Osteoblast (primary cell): ENCODE measurements at regions not wholly inside any gene's neighbourhood (a gene's known extent, or its start where the extent isn't known, plus 50 kb on each side); places are given as distances from the start of the nearest gene placed in this dataset.

ENCODE experiments used
- DNase-seq: peaks from one replicate; pipeline ENCODE4 v3.0.0; 2011; ENCODE audit warnings: low spot score, mixed read lengths; ENCODE audit not compliant: insufficient read length; ENCODE audit errors: missing footprints
- H2AFZ ChIP-seq: 2 replicates; pipeline ENCODE4 v1.6.0; 2011; ENCODE audit warnings: mild to moderate bottlenecking, low read length
- H3K27ac ChIP-seq: 2 replicates; pipeline ENCODE4 v1.5.1; 2011; ENCODE audit warnings: mild to moderate bottlenecking, low read depth, low read length, moderate library complexity
- H3K27me3 ChIP-seq: 2 replicates; pipeline ENCODE4 v1.6.0; 2012; ENCODE audit warnings: mild to moderate bottlenecking, control low read depth, inconsistent platforms, low read length, moderate library complexity; ENCODE audit not compliant: insufficient read depth
- H3K36me3 ChIP-seq: 2 replicates; pipeline ENCODE4 v1.5.1; 2011; ENCODE audit warnings: mild to moderate bottlenecking, low read length, control low read depth, moderate library complexity; ENCODE audit not compliant: insufficient read depth
- H3K4me1 ChIP-seq: 2 replicates; pipeline ENCODE4 v1.5.1; 2011; ENCODE audit warnings: mild to moderate bottlenecking, low read length, control low read depth, moderate library complexity; ENCODE audit not compliant: insufficient read depth
- H3K4me2 ChIP-seq: 2 replicates; pipeline ENCODE4 v1.6.0; 2011; ENCODE audit warnings: mild to moderate bottlenecking, low read length; ENCODE audit not compliant: insufficient read depth
- H3K4me3 ChIP-seq: fragments of 200-600 bp; sonication (generic); 3 replicates; pipeline ENCODE4 v1.5.1; 2012; ENCODE audit warnings: mild to moderate bottlenecking, low read length, inconsistent platforms; ENCODE audit not compliant: insufficient read depth
- H3K79me2 ChIP-seq: 2 replicates; pipeline ENCODE4 v1.6.0; 2012; ENCODE audit warnings: mild to moderate bottlenecking, low read length, control low read depth, inconsistent platforms; ENCODE audit not compliant: insufficient read depth
- H3K9me3 ChIP-seq: 2 replicates; pipeline ENCODE4 v1.5.1; 2011; ENCODE audit warnings: low read depth, low read length, control low read depth
- H4K20me1 ChIP-seq: 2 replicates; pipeline ENCODE4 v1.6.0; 2012; ENCODE audit warnings: mild to moderate bottlenecking, low read length, control low read depth; ENCODE audit not compliant: insufficient read depth
- TF ChIP-seq, protein P1 (sequence below): IDR thresholded peaks from 2 replicates; pipeline ENCODE4 v1.5.1; 2011; ENCODE audit warnings: mild to moderate bottlenecking, low read depth, low read length, moderate library complexity; ENCODE audit errors: extremely low read depth

DNA sequence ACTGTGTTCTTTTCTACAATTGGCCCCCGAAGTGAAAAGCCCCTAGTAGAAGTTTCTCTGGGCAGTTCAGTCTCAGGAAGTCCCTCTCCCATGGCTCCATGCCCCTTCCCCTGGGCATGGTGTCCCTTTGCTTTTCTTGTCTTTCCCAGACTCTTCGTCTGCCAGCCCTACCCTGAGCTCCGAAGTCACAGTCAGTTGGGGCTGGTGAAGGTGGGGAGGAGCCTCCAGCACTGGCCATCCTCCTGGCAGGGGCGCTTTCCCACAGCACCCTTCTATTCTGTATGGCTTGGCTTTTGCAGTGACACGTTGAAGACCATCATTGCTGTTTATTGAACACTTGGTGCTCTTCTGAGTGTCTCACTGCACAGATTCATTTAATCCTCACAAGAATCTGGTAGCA is 195.1 kb upstream of the CADM1 start:
- Histone ChIP-seq H3K4me3 (no peak overlapping the region), H3K27me3 (no peaks in the 10 kb centered on the region), H3K4me2 (no peak overlapping the region), H3K79me2 (no peaks in the 10 kb centered on the region), H3K27ac (no peak overlapping the region), H3K36me3 (no peaks in the 10 kb centered on the region), H3K4me1 (no peaks in the 10 kb centered on the region), H3K9me3 (no peaks in the 10 kb centered on the region), H4K20me1 (no peaks in the 10 kb centered on the region), H2AFZ (no peak overlapping the region)
- TF ChIP-seq, protein P1, sequence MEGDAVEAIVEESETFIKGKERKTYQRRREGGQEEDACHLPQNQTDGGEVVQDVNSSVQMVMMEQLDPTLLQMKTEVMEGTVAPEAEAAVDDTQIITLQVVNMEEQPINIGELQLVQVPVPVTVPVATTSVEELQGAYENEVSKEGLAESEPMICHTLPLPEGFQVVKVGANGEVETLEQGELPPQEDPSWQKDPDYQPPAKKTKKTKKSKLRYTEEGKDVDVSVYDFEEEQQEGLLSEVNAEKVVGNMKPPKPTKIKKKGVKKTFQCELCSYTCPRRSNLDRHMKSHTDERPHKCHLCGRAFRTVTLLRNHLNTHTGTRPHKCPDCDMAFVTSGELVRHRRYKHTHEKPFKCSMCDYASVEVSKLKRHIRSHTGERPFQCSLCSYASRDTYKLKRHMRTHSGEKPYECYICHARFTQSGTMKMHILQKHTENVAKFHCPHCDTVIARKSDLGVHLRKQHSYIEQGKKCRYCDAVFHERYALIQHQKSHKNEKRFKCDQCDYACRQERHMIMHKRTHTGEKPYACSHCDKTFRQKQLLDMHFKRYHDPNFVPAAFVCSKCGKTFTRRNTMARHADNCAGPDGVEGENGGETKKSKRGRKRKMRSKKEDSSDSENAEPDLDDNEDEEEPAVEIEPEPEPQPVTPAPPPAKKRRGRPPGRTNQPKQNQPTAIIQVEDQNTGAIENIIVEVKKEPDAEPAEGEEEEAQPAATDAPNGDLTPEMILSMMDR: no peak
- DNase-seq: no peak

DNA sequence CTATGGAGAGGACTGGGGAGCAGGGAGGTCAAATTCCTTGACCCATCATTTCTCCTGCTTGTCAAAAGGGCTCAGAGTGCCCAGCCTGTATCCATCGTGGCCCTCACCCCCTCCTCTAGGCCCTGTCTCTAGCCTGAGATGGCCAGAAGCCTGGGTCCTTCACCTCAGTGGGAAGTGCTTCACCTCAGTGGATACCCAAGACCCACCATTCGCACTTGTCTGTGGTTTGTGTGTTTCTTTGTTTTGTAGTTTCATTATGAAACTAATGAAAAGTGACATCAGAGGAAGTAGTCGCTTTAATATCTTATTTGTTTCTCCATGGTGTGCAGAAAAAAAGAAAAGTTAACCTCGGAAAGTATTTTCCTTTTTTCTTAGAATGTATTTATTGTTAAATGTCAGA is 194.0 kb upstream of the CADM1 start:
- Histone ChIP-seq H3K4me2 (no peak overlapping the region), H2AFZ (no peak overlapping the region), H3K27ac (no peak overlapping the region), H3K4me3 (no peak overlapping the region), H3K36me3 (no peaks in the 10 kb centered on the region), H3K79me2 (no peaks in the 10 kb centered on the region), H3K27me3 (no peaks in the 10 kb centered on the region), H3K9me3 (no peaks in the 10 kb centered on the region), H3K4me1 (no peaks in the 10 kb centered on the region), H4K20me1 (no peaks in the 10 kb centered on the region)
- no peak for DNase-seq
- TF ChIP-seq, protein P1: no peak

DNA sequence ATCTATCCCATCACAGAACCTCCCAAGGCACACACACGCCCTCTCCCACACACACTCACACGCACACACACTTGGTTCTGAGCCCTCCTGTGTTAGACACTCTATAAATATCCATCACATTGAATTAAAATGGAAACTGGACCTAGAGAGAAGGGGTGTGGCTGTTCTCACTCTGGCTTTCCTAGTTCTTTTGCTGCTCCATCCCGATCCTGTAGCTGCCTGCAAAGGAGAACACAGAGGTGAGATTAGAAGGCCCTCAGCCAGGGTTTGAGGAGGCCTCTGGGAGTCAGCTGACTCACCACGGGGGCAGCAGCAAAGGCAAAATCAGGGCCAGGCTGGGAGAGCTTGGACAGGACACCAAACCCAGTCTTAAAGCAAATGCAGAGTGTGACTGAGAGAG is 192.3 kb upstream of the CADM1 start:
- H4K20me1 ChIP-seq: no peaks in the 10 kb centered on the region
- H3K79me2 ChIP-seq: no peaks in the 10 kb centered on the region
- H3K4me3 ChIP-seq: no peak overlapping the region
- no peak for DNase-seq
- H3K27ac ChIP-seq: no peak overlapping the region
- TF ChIP-seq, protein P1: no peak
- no peaks in the 10 kb centered on the region for H3K27me3 ChIP-seq
- no peaks in the 10 kb centered on the region for H3K9me3 ChIP-seq
- no peaks in the 10 kb centered on the region for H3K4me1 ChIP-seq
- no peak overlapping the region for H3K4me2 ChIP-seq
- no peaks in the 10 kb centered on the region for H3K36me3 ChIP-seq
- no peak overlapping the region for H2AFZ ChIP-seq

DNA sequence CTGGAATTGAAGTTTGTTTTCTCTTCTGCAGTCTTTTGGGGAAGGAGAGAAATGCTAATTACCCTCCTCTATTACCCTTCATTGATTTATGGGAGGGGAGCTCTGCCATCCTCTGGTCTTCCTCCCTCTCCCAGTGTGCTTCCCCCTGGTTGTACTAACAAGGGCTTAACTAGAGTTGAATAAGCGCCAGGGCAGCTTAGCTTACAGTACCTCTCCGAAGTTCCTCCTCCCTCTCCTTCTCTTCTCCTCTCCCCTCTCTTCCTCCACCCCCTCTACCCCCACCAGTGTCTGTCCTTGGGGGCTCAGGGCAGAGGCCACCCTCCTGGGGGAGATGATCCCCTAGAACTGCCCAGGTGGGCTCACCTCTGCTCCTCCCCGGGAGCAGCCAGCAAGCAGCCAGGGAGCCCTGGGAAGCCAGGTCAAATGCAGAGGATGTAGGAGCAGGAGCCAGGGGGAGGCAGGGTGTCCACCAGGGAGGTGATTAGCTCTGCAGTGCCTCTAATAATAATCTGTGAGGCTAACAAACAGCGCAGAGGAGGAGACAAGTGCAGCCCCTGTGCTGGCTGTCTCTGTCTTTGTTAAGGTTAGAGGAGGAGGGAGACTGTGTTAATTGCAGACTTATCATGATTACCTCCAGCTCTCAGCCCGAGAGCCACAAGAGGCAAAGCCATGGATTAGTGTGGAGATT is 191.6 kb upstream of the CADM1 start:
- Histone ChIP-seq H3K36me3 (no peaks in the 10 kb centered on the region), H4K20me1 (no peaks in the 10 kb centered on the region), H3K79me2 (no peaks in the 10 kb centered on the region), H3K4me3 (no peak overlapping the region), H3K27ac (no peak overlapping the region), H3K4me1 (no peaks in the 10 kb centered on the region), H2AFZ (no peak overlapping the region), H3K9me3 (no peaks in the 10 kb centered on the region), H3K27me3 (no peaks in the 10 kb centered on the region), H3K4me2 (no peak overlapping the region)
- TF ChIP-seq, protein P1: no peak
- DNase-seq: no peak
